DMS53 treated with DMSO at 0.1 percent for 48 hours (cell line): ENCODE measurements at regions not wholly inside any gene's neighbourhood (a gene's known extent, or its start where the extent isn't known, plus 50 kb on each side); places are given as distances from the start of the nearest gene placed in this dataset.
"Not testable (repeated sequence)": the region's sequence is repeated elsewhere in the genome, so short reads cannot be mapped to it uniquely, and the experiment has no call there.

Experiments used
- DNase-seq: peaks from one replicate; lab custom pipeline; 2025; ENCODE audit not compliant: unreplicated experiment; lab: John Stamatoyannopoulos, UW

DNA sequence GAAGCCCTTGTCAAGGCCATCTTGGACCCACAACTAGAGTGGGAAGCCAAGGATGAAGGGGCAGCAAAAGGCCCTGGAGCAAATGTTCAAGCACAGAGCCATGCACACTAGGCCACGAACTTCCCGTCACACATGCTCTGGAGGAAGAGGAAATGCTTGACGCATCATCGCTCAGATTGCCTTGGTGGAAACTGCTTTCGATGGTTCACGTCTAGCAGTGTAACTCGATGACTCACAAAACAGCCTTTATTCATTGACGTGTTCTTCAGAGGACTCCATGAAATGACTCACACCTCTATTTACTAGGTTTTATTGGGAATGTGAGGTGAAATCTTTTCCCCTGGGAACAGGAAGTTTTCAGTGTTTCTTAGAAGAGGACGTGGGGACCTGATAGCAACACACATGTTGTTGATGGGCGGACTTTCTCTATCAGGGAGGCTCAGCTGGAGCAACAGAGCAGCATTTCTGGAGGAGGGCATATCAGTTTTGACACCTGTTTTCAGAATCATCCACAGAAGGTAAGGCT is 79.8 kb upstream of the FLT1 start:
- DNase-seq: peak; percentile 96

DNA sequence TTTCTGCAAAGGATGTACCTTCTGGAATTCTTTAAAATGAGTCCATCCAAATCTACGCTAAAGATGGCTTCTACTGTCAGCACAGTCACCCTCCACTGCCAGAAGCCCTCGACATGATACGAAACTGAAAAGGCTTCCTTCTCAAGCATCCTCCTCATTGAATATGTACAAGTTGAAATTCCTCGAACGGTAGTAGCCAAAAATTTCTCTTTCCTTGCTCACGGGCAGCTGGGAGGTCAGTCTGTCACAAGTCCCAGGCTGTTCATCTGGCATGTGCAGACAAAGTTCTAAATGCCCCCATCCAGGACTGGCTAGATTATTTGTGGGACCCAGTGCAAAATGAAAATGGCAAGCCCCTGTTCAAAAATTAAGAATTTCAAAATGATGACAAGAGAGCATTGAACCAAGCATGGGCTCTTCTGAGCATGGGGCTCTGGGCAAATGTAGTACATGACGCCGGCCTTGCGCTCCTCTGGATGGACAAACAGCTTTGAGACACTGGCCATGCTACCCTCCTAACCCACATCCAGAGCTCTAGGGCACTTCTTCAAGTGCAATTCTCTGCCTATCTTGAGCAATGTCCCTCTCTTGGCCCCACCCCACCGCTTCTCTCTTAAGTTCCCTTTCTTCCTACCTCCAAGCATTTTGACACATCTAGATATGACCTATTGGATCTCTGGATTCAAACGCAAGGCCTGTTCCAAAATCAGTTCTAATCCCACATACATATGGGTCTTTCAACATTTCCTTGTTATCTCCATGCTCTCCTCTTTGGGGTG is 78.9 kb upstream of the FLT1 start:
- DNase-seq: no peak

DNA sequence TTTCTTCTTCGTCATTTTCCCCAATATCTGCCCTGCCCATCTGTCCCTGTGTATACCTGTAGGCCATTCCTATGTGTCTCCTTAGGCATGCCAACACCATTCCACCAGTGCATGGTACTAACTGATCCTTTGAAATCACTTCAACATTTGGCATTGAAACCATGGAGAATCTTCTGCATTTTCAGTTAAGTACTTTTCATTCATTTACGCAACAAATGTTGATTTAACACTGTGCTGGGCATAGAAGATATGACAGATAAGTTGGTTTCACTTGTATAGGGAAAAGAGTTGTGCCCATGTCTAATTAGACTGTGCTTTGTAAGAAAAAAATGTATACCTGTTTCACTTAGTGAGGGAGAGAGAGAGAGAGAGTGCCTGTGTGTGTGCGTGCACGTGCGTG is 77.9 kb upstream of the FLT1 start:
- no peak for DNase-seq

DNA sequence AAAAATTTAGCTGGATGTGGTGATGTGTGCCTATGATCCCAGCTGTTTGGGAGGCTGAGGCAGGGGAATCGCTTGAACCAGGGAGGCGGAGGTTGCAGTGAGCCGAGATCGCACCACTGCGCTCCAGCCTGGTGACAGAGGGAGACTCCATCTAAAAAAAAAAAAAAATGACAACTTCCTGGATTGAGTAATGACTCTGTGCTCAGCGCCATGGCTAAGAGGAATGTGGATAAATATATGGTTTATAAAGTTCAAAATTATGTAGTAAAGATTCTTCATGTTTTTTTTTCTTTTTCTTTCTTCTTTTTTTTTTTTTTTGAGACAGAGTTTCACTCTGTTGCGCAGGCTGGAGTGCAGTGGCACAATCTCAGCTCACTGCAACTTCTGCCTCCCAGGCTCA is 75.4 kb upstream of the FLT1 start:
- DNase-seq: not testable (repeated sequence)

DNA sequence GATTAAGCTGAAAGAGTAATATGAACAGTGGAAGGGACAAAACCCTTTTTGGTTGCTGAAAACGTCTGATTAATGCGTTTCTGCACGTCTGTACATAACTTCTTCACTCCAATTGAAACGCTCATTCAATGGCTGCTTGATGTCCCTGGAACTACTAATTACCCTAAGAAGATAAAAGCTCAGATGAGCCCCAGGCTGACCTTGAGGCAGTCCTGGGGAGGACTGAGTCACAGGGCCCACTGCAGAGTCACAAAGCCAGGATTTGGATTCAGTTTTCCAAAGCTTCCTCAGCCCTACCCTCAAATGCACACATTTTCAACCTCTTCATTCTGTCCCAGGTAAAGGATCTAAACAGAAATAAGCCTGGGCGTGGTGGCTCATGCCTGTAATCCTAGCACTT is 75.0 kb upstream of the FLT1 start:
- DNase-seq: no peak

DNA sequence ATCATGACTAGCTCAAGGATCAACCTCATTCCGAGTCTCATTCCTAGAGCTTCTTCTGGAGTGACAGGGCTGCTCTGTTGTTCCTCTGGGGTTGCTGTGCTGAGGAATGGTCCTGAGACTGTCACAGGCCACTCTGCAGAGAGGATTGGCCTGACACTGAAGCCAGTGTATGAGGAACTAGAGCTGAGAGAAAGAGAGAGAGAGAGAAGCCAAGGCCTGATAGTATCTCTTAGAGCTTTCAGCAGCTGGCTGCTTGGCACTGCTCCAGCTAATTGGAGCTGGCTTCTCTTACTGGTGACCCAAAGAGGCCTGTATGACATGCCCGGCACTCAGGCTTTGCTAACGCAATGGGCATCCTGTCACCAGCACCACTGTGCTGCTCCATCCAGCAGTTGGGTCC is 73.4 kb upstream of the FLT1 start:
- peak; percentile 82 for DNase-seq

DNA sequence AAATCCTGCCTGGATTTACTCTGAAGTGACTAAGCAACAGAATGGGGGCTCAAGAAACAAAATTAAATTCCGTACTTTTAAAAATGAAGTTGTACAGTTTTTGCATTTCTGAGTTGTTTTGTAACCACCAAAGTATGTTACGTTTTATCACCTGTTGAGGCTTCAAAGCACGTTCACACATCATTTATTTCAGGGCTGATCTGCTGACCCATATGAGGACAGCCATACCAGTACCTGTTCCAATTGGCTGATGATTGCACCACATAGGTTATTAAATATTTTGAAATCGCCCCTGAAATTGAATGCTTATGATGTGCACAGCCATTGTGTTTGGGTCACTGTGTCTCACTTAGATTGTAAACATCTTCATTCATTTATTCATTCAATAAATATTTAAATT is 72.0 kb upstream of the FLT1 start:
- DNase-seq: no peak

DNA sequence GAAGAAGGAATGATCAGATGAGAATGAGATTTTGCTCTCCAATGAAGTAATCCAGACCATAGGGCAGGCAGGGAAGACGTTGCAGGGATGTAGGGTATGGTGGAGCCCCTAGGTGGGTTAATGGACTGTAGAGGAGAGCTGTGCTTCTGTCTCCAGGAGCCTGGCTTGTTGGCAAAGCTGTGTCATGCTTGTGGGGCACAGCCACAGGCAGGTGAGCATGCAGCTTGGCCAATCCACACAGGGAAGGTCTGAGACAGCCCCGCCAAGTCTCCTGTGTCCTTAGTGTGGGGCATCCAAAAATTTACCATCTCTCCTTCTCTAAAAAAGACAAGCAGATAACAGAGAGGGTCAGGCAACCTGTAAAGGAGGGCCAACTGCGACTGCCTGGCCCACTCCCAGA is 71.4 kb upstream of the FLT1 start:
- DNase-seq: no peak

DNA sequence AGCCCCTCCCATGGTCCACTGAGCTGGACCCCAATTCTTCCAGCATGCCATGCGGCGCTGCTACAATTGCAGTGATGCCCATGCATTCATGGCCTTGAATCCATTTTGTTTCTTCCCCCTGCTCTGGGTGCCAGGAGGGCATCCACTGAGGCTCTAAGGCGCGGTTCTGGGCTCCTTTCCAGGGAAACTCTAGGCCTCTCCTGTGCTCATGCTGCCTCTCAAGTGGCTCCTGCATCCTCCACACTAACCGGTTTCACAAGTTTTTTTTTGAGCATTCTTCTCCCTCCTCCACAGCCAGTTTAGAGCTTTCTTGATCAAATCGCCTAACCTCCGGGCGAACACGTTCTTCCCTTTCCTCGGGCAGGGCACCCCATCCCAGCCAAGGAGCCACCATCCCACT is 69.1 kb upstream of the FLT1 start:
- peak; percentile 87 for DNase-seq

DNA sequence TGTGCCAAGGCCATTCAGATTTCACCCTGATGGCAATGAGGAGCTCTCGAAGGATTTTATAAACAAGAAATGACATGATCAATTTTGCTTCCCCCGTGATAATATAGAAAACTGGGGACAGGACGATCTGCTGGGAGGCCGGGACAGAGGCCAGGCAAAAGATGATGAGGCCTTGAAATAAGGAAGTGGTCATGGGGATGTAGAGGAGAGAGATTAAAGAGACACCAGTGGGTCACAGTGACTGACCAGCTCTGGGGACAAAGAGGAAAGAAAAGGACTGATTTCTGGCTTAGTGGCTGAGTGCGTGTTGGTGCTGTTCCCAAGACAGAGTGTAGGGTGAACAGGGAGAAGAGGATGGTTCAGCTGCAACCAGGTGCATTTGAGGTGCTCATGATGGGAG is 68.7 kb upstream of the FLT1 start:
- no peak for DNase-seq

DNA sequence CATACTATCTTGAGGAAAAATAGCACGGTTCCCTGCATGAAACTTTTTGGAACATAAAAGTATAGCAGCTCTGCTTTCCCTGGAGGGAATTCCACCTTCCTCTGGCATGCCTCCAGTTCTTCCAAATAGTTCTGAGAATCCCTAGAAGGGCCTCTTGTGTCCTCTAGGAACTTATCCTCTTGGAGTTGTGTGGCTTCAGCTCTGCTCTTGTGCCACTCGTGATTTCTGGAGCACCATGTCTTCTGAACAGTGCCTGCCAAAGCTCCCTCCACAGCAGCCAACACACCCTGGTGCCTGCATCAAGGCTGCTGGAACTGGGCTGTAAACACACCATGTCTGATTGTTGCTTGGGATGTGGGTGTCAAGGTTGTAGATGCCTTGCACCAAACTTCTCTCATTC is 65.7 kb upstream of the FLT1 start:
- DNase-seq: no peak

DNA sequence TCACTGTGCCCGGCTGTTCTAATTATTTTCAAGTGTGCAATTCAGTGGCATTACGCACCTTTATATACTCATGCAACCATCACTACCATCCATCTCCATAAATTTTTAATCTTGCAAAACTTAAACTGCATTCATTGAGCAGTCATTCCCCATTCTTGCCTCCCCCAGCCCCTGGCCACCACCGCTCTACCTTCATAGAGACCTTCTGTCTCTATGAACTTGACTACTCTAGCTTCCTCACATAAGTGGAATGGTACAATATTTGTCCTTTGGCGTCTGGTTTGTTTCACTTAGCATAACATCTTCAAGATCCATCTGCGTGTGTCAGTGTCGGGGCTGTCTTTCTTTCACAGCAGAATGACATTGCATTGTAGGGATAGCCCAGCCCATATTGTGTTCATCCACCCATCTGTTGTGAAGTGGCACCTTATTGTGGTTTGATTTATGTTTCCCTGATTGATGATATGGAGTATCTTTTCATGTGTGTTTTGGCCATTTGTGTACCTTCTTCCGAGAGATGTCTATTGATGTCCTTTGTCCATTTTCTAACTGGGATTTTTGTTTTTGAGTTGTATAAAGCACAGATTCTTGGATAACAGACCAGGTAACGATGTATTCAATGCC is 64.8 kb upstream of the FLT1 start:
- no peak for DNase-seq

DNA sequence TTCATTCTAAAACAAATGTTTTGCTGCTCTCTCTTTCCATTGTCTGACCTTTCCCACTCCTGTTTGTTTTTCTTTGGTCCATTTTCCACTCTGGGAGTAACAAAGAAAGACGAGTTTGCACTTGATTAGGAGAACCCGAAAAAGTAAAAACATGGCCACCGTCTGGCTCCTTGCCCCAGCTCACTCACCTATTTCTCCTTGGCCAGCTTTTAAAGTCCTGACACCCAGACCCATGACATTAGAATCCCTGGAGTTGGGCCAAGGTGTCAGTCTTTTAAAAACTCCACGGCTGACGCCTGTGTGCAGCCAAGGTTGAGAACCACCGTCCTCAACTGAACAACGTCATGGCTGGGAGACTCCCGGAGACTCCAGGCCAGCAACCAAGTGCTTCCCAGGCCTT is 63.6 kb upstream of the FLT1 start:
- DNase-seq: no peak

DNA sequence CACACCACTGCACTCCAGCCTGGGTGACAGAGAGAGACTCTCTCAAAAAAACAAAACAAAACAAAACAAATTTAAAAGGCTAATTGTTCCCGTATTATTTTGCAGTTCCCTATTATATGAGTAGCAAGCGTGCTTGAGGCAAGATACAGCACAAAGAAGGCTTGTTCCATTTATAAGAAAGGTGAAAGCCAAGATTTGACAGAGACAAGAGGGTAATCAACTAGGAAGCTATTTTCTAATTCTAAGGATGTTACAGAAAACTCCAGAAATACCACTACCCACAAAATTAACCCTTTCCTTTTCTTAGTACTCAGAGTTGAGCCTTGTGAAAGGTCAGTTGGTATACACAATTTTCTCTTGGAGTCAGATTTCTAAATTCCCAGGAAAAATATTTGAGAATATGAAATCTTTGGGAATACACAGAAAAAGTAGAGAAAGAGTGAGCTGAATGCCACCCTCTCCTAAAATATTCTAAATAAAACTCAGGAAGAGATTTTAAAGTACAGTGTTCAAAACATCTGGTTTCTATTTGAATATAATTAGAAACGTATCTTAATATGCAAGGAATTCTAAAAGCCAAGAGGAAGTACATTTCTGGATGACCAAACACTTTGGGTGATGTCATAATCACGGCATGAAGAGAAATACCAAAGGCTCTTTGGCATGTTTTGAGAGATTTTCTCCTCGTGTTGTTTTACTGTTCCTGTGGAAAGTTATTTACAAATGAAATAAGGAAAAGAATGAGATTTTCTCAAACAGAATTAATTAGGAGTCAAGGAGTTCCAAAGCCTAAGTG is 63.0 kb upstream of the FLT1 start:
- no peak for DNase-seq

DNA sequence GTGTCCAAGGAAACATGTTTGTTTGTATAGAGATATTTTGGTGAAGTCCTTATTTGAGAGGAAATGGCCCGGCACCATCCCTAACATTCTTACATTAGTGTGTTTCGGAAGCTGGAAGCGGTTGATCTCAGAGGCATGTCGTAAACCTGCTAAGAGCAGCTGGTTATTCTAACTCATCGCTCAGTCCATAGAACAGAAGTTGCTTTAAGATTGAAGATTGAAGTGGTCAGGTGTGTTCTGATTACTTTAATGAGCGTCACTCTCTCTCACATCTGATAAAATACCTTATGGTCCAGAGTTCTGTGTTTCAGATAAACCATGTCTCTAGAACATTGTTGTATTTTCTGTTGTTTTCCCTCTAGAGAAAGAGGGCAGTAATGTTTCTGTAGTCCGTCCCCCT is 60.2 kb upstream of the FLT1 start:
- no peak for DNase-seq

DNA sequence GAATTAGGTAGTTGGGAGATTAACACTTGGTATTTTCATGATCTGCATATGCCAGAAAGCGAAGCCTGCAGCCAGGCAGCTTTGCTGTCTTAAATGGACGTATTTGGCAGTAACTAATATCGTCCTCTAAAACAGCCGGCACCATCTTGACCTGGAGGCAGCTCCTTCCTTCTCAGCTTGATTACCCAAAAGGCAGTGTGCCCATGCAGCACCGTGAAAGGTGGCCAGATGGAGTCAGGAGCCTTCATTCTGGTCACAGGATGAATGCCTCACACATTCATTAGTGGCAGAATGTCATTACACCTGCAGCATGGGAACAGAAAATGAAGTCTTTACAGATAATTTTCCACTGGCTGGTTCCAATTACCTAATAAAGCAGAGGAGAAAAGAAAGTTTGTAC is 59.0 kb upstream of the FLT1 start:
- DNase-seq: no peak

DNA sequence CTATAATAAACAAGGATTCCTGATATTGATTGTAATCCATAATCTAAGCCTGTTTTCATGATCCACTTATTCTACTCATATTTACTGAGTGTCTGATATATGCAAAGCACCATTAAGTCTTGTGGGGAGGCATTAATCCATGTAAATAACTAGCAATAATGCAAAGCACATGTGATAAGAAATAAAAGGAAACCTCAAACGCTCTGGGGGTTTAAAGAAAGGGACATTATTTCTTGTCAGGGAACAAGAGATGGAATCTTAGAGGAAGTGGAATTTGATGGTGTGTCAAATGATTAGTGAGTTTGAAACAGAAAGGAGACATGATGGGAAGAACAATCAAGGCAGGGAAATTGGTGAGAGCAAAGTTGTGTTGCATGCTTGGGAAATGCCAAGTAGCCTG is 57.4 kb upstream of the FLT1 start:
- no peak for DNase-seq

DNA sequence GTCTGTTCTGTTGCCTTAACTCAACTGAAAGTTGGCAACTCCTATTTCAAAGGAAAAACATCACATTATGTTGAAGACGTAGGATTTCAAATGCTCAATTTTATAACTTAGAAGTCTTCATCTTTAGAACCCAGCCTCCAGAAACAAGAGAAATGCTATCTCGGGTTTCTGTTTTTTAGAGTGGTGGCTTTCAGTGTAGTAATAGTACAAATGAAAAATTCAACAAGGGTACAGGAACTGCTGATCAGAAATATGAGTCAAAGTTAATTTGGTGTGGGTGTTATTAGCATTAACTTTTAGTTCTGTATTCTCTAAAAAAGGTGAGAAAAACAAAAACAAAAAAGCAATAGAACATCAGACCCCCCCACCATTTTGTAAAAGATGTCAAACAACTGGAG is 56.6 kb upstream of the FLT1 start:
- DNase-seq: no peak

DNA sequence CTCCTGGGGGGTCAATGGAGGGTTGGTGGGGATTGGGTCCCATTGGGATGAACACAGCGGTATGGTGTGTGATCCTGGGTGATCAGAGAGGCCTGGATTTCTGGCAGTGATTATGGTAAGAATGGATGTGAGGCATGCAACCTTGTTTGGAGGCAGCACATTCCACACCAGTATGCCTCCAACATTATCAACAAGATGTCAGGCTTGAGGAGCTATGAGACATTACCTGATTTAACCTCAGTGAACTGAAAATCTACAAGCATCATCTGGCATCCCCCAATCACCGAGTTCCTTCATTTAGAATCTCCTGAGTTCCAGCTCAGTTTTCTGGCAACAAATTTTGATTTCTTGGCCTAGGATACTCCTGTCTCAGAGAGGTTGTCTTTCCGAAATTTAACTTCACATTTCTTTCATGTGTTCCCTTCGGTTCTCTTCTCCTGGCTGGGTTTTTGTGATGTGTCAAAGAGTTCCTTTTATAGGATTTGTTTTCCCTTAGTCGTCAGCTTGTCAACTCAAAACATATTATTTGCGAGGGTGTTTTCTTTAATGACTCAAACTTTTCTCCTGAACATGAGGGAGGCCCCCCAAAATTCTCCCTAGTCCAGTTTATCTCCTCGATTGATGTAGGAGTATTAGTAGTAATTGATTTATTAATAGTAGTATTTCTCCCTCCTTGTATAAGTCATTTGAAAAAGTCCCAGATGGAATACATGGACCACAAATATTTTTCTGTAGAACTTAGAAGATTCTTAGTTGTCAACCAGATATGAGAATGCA is 56.0 kb upstream of the FLT1 start:
- no peak for DNase-seq

DNA sequence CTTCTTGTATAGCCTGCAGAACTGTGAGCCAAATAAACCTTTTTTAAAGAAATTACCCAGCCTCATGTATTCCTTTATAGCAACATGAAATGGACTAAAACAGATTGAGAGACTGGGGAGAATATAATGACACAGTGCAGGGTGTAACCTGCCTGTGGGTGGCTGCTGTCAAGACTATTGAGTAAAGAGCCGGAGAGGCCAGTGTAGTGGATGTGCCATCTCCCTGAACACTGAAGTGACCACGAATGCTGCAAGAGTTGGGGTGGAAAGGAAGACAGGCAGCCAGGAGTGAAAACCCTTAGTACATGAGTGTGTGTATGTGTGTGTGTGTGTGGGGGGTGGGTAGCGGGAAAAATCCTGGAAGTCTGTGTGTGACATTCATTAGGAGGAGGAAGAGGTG is 55.2 kb upstream of the FLT1 start:
- DNase-seq: no peak

DNA sequence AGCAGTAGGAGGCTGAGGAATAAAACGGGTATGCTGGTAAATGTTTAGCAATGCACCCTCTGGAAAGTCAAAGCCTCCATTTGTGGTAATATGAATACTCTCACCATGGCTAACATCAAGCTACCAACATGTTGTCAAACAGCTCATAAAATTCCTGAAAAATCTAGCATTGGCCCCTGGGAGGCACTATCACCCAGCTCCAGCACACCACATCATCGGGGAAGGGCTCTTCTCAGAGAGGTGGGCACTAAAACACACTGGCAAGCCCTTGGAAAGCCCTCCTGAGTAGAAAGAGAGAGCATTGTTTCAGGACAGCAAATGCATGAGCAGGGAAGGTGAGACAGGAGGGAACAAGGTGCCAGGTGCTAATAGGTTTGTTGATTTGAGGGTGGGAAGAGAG is 53.9 kb upstream of the FLT1 start:
- no peak for DNase-seq
